HG03045 (cell line): ENCODE measurements at regions not wholly inside any gene's neighbourhood (a gene's known extent, or its start where the extent isn't known, plus 50 kb on each side); places are given as distances from the start of the nearest gene placed in this dataset.

ENCODE experiments used
- ATAC-seq: cut with Tn5 transposase; IDR thresholded peaks from one replicate; pipeline ENCODE4 v1.9.1; 2021; ENCODE audit warnings: mild to moderate bottlenecking, moderate library complexity; ENCODE audit not compliant: unreplicated experiment

- ATAC-seq = no peak
Measured at GRCh38 chr13:39100996-39101738, 62.9 kb downstream of the NHLRC3 start.

- ATAC-seq = no peak
Measured at GRCh38 chr13:39102981-39103490, 64.8 kb downstream of the NHLRC3 start.

- ATAC-seq = no peak
Measured at GRCh38 chr13:39105110-39105509, 66.9 kb downstream of the NHLRC3 start.

GRCh38 chr13:39106216-39107005 lies 68.2 kb downstream of the NHLRC3 start:
- ATAC-seq = no peak

- ATAC-seq = no peak
Measured at GRCh38 chr13:39107561-39107960, 69.3 kb downstream of the NHLRC3 start.

GRCh38 chr13:39108783-39109182 lies 70.5 kb downstream of the NHLRC3 start:
- ATAC-seq = no peak

GRCh38 chr13:39110518-39111097 lies 72.4 kb downstream of the NHLRC3 start:
- no peak for ATAC-seq

GRCh38 chr13:39111145-39111544 lies 72.9 kb downstream of the NHLRC3 start:
- no peak for ATAC-seq

GRCh38 chr13:39119422-39119821 lies 81.2 kb downstream of the NHLRC3 start:
- ATAC-seq = no peak

- ATAC-seq = no peak
Measured at GRCh38 chr13:39123578-39123977, 85.3 kb downstream of the NHLRC3 start.

GRCh38 chr13:39129213-39129612 lies 91.0 kb downstream of the NHLRC3 start:
- ATAC-seq = no peak

- ATAC-seq = no peak
Measured at GRCh38 chr13:39130301-39130700, 92.0 kb downstream of the NHLRC3 start.

- no peak for ATAC-seq
Measured at GRCh38 chr13:39132286-39133230, 94.3 kb downstream of the NHLRC3 start.

GRCh38 chr13:39133781-39134180 lies 95.5 kb downstream of the NHLRC3 start:
- ATAC-seq = no peak

GRCh38 chr13:39134574-39134973 lies 96.3 kb downstream of the NHLRC3 start:
- ATAC-seq = no peak

GRCh38 chr13:39144391-39144790 lies 106.1 kb downstream of the NHLRC3 start:
- no peak for ATAC-seq

- ATAC-seq = no peak
Measured at GRCh38 chr13:39144941-39145533, 106.8 kb downstream of the NHLRC3 start.

GRCh38 chr13:39148513-39148961 lies 110.3 kb downstream of the NHLRC3 start:
- ATAC-seq = no peak

GRCh38 chr13:39149896-39150295 lies 111.6 kb downstream of the NHLRC3 start:
- ATAC-seq = no peak

GRCh38 chr13:39154041-39154440 lies 115.8 kb downstream of the NHLRC3 start:
- ATAC-seq = no peak
